Keratinocyte (primary cell): ENCODE measurements at regions not wholly inside any gene's neighbourhood (a gene's known extent, or its start where the extent isn't known, plus 50 kb on each side); places are given as distances from the start of the nearest gene placed in this dataset.

ENCODE experiments used
- EZH2 ChIP-seq: IDR thresholded peaks from one replicate; pipeline ENCODE4 v1.6.1; 2012; ENCODE audit warnings: inconsistent platforms, mild to moderate bottlenecking, low read length, moderate library complexity
- TF ChIP-seq, protein P1 (sequence below), 3 experiments: IDR thresholded peaks in 1 of 3; conservative IDR thresholded peaks in 1 of 3; optimal IDR thresholded peaks in 1 of 3; 2 replicates in 2 of 3; 3 replicates in 1 of 3; pipeline versions ENCODE3 to v1.5.1; 2011; ENCODE audit warnings: low read length in 3 of 3, mild to moderate bottlenecking in 3 of 3, moderate library complexity in 2 of 3, control low read depth in 1 of 3, inconsistent platforms in 1 of 3; ENCODE audit not compliant: insufficient read depth in 2 of 3; ENCODE audit errors: extremely low read depth in 1 of 3

DNA sequence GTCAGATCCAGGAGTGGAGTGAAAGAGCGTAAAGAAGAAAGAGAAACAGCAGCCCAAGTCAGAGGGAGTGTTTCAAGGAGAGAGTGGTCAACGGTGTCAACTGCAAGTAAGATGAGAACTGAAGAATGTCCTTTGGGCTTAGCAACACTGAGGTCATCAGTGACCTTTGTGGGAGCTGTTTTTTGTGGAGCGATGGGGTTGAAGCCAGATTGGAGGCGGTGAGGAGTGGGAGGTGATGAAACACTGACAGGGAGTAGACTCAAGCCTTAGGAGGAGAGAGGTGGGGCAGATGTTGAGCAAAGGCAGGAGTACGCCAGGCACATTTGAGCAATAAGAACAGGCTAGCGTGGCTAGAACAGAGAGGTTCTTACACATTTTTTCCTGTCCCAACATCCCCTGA, 103.7 kb upstream of the GNAO1 start:
- TF ChIP-seq, protein P1, sequence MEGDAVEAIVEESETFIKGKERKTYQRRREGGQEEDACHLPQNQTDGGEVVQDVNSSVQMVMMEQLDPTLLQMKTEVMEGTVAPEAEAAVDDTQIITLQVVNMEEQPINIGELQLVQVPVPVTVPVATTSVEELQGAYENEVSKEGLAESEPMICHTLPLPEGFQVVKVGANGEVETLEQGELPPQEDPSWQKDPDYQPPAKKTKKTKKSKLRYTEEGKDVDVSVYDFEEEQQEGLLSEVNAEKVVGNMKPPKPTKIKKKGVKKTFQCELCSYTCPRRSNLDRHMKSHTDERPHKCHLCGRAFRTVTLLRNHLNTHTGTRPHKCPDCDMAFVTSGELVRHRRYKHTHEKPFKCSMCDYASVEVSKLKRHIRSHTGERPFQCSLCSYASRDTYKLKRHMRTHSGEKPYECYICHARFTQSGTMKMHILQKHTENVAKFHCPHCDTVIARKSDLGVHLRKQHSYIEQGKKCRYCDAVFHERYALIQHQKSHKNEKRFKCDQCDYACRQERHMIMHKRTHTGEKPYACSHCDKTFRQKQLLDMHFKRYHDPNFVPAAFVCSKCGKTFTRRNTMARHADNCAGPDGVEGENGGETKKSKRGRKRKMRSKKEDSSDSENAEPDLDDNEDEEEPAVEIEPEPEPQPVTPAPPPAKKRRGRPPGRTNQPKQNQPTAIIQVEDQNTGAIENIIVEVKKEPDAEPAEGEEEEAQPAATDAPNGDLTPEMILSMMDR (optimal IDR thresholded peaks at IDR 0.05 in 1 of 3, IDR thresholded peaks at IDR 0.05 in 1 of 3, conservative IDR thresholded peaks at IDR 0.05 in 1 of 3; ENCODE audit: extremely low read depth in 1 of 3, insufficient read depth in 2 of 3, low read length in 3 of 3), result no peak
- TF ChIP-seq EZH2, result no peak
